ENCODE measurements at regions not wholly inside any gene's neighbourhood (a gene's known extent, or its start where the extent isn't known, plus 50 kb on each side); places are given as distances from the start of the nearest gene placed in this dataset.

DNA sequence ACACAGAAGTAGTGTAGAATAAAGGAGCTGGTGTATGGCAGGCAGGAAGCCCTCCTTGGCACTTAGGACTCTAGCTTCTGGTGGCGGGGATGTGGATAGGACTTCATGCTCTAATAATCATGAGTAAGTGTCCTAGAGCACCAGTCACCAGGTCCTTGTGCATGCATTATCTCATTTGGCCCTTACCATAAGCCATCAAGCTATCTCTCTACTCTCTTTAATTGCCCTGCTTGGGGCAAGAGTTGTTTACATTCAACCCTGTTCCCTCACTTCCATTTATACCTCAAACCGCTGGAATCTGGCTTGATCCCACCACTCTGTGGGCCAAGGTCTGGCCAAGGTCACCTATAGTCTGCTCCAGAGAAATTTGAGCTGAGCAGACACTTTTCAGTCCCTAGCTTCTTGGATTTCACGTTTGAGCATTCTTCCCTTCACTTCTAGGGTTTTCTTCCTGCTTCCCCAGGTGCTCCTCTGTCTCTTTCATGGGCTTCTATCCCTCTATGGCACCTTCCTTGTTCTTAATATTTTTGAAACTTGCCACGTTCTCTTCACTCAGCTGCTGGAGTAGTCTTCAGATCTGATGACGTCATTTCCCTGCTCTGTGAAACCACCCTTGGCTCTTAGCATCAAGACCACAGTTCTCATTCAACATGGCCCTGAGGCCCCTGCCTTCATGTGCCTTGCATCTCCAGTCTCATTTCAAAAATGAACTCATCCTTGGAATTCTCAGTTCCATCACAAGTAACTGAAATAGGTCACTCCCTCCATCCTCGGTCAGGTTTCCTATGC is 94.9 kb upstream of the GATA6 start:
- Histone ChIP-seq H3K4me1 (no peaks in the 10 kb centered on the region), H3K4me3 (no peak overlapping the region), H3K27me3 (replicated peaks in 1 of 7) (no peaks in the 10 kb centered on the region), H3K9me3 (no peaks in the 10 kb centered on the region), H3K27ac (no peak overlapping the region), H3K36me3 (no peaks in the 10 kb centered on the region)
- no peak for TF ChIP-seq POLR2A (IDR thresholded peaks at IDR 0.05)
- TF ChIP-seq POLR2AphosphoS5 (IDR thresholded peaks at IDR 0.05), result no peak
- TF ChIP-seq, protein P1, sequence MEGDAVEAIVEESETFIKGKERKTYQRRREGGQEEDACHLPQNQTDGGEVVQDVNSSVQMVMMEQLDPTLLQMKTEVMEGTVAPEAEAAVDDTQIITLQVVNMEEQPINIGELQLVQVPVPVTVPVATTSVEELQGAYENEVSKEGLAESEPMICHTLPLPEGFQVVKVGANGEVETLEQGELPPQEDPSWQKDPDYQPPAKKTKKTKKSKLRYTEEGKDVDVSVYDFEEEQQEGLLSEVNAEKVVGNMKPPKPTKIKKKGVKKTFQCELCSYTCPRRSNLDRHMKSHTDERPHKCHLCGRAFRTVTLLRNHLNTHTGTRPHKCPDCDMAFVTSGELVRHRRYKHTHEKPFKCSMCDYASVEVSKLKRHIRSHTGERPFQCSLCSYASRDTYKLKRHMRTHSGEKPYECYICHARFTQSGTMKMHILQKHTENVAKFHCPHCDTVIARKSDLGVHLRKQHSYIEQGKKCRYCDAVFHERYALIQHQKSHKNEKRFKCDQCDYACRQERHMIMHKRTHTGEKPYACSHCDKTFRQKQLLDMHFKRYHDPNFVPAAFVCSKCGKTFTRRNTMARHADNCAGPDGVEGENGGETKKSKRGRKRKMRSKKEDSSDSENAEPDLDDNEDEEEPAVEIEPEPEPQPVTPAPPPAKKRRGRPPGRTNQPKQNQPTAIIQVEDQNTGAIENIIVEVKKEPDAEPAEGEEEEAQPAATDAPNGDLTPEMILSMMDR (IDR thresholded peaks at IDR 0.05 in 8 of 11, conservative IDR thresholded peaks at IDR 0.05 in 3 of 11), result no peak
- WGBS, 5 donors, result 54 to 74% (median 65%) methylated on average over 6 of the region's 6 CpGs
- DNase-seq, result no peak
- intact Hi-C loops (cut with DNase I; ENCODE audit: low total_unique reads), result no loop called here

DNA sequence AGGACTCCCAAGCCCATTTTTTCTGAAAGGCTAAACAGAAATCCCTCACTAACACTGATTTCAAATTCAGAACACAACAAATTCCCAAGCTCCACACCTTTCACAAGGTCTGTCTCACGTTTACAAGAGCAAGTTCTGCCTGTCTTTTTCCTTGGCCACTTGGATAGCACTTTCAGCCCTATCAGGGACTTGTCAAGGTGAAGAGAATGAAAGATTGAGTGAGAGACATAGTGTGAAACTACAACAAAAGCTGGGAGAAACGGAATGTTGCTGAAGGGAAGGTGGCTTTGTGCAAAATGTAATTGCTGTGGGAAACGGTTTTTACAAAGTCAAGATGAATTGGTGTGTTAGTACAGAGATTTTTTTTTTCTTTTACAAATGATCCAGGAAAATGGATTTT is 89.4 kb upstream of the GATA6 start:
- TF ChIP-seq, protein P1 (IDR thresholded peaks at IDR 0.05 in 8 of 11, conservative IDR thresholded peaks at IDR 0.05 in 3 of 11), result no peak
- TF ChIP-seq POLR2AphosphoS5 (IDR thresholded peaks at IDR 0.05) (no peak), POLR2A (IDR thresholded peaks at IDR 0.05) (no peak)
- WGBS, 5 donors, result 53 to 68% (median 61%) methylated on average over 3 of the region's 3 CpGs

DNA sequence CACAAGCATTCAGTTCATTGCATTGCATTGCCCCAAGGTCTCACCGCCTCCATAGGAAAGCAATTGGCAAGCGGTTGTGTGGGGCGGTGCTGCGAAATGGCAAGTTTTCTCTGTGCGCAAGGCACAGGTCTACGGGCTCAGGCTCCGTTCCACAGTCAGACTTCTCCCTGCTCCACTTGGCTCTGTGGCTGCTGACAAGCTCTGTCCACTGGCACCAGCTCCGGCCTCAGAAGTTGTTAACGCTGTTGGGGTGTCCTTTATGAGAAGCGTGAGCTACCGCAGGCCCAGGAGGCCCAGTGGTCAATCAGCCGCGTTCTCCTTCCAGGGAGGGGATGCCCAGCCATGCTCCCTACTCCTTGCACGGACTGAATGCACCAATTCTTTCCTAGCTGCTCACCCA is 87.0 kb upstream of the GATA6 start:
- TF ChIP-seq POLR2AphosphoS5 (IDR thresholded peaks at IDR 0.05) (no peak), POLR2A (IDR thresholded peaks at IDR 0.05) (no peak)
- TF ChIP-seq, protein P1 (IDR thresholded peaks at IDR 0.05 in 8 of 11, conservative IDR thresholded peaks at IDR 0.05 in 3 of 11), result no peak
- H3K4me3 ChIP-seq, result no peak overlapping the region
- intact Hi-C loops (cut with DNase I; ENCODE audit: low total_unique reads), result no loop called here
- DNase-seq, result no peak
- H3K9me3 ChIP-seq, result no peaks in the 10 kb centered on the region
- H3K36me3 ChIP-seq, result no peaks in the 10 kb centered on the region
- no peaks in the 10 kb centered on the region for H3K27me3 ChIP-seq (replicated peaks in 1 of 7)
- no peaks in the 10 kb centered on the region for H3K4me1 ChIP-seq
- H3K27ac ChIP-seq, result no peak overlapping the region
- WGBS, 5 donors, result 93 to 95% (median 94%) methylated on average over 14 of the region's 14 CpGs

More for the DNA sequence above, 89.4 kb upstream of the GATA6 start:
- Histone ChIP-seq H3K4me1 (no peaks in the 10 kb centered on the region), H3K4me3 (no peak overlapping the region), H3K9me3 (no peaks in the 10 kb centered on the region), H3K27ac (no peak overlapping the region), H3K27me3 (replicated peaks in 1 of 7) (no peaks in the 10 kb centered on the region), H3K36me3 (no peaks in the 10 kb centered on the region)
- DNase-seq, result no peak
- intact Hi-C loops (cut with DNase I; ENCODE audit: low total_unique reads), result no loop called here

DNA sequence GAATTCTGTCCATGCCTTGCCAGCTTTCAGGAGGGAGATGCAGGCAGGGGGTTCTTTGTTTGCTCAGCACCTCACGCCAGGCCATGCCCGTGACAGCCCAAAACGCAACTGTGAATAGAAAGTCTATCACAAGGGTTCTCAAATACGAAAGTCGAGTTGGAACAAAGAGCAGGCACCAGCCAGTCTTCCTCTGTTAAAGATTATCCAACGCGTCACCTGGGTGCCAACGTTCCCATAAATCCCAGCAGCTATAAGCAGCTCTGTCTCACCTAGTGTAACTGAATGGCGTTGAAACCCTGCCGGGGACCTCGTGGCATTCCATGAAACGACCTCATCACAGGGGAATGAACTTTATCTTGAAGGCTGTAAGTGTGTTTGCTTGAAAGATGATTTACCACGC is 84.8 kb upstream of the GATA6 start:
- no peaks in the 10 kb centered on the region for H3K36me3 ChIP-seq
- TF ChIP-seq POLR2AphosphoS5 (IDR thresholded peaks at IDR 0.05), result no peak
- TF ChIP-seq POLR2A (IDR thresholded peaks at IDR 0.05), result no peak
- TF ChIP-seq, protein P1 (IDR thresholded peaks at IDR 0.05 in 8 of 11, conservative IDR thresholded peaks at IDR 0.05 in 3 of 11), result no peak
- 76 to 82% (median 78%) methylated on average over 13 of the region's 13 CpGs for WGBS, 5 donors
- no peaks in the 10 kb centered on the region for H3K4me1 ChIP-seq
- H3K4me3 ChIP-seq, result no peak overlapping the region
- H3K27me3 ChIP-seq (replicated peaks in 1 of 7), result no peaks in the 10 kb centered on the region
- no peak for DNase-seq
- H3K9me3 ChIP-seq, result no peaks in the 10 kb centered on the region
- H3K27ac ChIP-seq, result no peak overlapping the region
- intact Hi-C loops (cut with DNase I; ENCODE audit: low total_unique reads), result no loop called here
